ENCODE measurements at regions not wholly inside any gene's neighbourhood (a gene's known extent, or its start where the extent isn't known, plus 50 kb on each side); places are given as distances from the start of the nearest gene placed in this dataset.

DNA sequence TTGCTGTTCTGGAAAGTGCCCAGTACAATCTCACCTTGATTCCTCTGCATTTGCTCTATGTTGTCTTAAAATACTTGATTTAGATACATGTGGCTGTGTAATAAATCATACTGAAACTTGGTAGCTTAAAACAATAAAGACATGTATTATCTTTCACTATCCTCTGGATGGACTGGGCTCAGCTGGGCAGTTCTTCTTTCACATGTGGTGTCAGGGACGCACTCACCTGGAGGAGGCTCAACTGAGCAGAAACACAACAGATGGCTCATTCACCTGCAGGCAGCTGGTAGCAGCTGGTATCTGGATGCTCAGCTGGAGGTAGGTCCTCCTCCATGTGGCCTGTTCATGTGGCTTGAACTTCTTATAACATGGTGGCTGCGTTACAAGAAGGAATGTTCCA lies 563.8 kb upstream of the FRG1 start:
- no peak for DNase-seq (ENCODE audit: low spot score)

DNA sequence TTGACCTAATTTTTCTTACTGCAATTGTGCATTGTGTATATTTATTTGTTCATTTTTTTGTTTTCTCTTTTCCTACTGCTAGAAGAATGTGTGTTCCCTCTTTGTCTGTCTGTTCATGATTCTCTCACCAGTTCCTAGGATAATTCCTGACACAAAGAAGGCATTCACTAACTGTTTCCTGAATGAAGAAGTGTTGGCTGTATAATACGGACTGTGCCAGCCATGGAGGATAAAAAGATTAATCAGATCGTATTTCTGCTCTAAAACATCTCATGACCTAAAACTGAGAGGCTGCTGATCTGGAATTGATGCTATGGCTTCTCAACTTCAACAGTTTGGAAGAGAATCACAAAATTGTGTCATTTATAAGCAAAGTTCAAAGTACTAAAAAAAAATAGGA lies 563.1 kb upstream of the FRG1 start:
- no peak for DNase-seq (ENCODE audit: low spot score)

DNA sequence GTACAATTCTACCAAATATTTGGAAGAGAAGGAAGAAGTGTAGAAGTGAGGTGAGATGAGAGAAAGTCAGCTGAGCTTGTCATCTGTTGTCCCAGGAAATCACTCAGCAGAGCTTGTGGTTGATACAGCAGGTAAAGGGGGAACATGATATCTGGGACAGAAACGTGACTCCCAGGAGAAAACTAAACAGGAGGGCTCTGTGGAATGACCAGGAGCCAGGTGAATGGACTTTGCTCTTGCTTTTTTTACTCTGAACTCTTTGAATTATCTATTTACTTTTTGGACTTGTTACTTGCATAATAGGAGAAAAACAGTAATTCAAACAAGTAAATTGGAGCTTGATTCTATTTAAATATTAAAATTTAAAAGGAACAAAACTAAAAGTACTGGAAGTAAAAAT lies 555.6 kb upstream of the FRG1 start:
- DNase-seq (ENCODE audit: low spot score), result no peak

DNA sequence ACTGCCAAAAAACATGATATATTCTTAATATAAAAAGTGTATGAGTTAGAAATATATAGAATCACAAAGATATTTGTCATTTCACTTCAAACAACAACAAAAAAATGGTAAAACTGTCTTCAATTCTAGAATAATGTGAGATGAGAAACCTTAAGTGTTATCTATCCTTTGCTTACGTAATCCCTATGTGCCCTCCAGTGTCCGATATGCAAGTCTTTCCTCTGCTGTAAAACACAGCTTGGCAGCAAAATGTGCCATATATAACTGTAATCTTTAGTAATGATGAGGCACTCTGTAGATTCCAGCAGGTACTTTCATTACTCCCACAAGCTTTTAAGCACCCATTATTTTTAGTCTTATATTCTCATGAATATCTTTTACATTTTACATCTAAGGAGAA lies 555.1 kb upstream of the FRG1 start:
- DNase-seq (ENCODE audit: low spot score), result no peak

DNA sequence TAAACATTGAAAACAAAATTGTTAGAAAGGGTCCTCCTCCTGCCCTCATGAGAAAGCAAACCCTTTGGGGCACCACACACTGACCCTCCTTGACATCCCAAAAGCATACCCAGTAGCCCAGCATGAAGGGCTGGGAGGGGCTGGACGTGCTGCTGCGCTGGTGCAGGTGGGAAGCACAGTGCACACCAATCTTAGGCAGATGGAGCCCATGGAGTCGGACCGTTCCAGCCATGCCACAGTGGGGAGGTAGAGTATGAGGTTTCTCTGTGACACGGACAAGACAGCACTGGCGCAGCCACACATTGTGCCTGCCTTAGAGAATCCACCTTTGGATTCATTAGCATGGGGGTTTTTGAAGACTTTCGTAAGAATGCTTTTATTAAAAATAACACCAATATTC lies 544.2 kb upstream of the FRG1 start:
- DNase-seq (ENCODE audit: low spot score), result no peak

DNA sequence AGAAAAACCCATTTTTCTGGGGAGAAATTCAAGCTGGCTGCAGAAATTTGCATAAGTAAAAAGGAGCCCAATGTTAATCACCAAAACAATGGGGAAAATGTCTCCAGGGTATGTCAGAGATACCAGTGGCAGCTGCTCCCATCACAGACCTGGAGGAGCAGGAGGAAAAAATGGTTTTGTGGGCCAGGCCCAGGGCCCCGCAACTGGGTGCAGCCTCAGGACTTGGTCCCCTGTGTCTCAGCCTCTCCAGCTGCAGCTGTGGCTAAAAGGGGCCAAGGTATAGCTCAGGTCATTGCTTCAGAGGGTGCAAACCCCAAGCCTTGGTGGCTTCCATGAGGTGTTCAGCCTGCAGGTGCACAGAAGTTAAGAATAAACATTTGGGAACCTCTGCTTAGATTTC lies 536.4 kb upstream of the FRG1 start:
- DNase-seq (ENCODE audit: low spot score), result no peak

DNA sequence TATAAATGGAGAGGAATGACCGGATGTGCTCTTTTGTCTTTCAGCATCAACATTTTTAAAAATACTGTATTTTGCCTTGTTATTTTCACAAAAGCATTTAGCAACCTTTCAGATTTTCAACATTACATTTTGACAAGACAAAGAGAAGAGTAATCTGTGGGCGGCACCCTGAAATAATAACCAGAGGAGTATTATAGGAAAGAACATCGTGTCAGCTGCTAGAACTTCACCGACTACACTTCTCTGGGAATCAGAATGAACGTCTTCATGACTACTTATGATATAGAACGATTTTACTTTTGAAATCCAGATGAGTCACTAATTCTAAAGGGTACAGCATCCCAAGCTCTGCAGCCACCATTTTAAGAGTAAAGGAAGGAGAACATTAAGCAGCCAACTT lies 531.5 kb upstream of the FRG1 start:
- no peak for DNase-seq (ENCODE audit: low spot score)

DNA sequence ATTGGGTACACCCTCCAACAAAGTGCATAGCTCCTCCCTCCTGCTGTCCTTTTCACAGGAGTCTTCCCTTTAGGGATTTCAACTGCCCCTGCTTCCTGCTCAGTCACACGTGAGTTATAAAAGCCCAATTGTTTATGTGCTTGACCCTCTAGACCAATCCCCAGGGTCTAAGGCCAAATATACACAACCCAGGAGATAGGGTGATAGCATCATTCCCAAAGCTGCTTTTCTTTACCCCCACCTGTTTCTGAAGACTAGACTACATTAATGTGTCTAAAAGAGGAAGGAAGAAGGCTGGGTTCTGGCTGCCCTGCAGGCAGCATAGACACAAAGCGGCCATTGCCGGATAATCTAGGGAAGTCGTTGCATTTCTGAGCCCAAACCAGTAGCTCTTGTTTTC lies 526.7 kb upstream of the FRG1 start:
- no peak for DNase-seq (ENCODE audit: low spot score)

DNA sequence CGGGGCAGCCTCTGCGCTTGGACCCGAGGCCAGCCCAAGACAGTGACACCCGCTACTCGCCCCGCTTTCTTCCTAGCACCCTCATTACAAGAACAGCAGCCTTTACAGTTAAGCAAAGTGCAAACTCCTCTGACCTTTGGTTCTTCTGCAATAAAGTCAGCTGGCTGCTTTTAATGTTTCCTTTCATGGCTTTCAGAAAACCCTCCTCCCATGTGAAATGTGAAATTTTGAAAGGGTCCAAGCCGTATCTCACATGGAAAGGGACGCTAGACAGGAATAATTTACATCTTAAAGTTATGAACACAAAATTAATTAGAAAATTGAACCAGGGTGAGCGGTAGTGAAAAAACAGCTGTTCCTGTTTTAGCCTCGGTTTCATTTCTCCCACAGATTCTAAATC lies 520.1 kb upstream of the FRG1 start:
- no peak for DNase-seq (ENCODE audit: low spot score)

DNA sequence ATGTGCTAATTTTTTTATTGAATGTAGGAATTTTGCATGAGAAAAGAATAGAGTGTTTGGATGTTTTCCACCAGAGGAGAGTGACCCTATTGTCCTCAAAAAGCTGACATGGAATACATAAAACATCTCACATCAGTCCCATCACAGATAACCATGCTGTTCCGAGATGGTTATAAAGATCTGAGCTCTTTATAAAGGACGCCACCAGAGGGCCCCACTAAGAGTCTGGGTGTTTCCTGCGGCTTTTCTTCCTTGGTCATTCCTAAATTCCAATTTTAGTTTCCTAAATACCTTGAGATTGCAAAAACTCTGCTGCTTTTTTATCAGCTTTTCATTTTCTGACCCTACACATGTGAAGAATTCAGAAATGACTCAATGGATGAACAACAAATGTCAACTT lies 504.5 kb upstream of the FRG1 start:
- DNase-seq (ENCODE audit: low spot score), result no peak

DNA sequence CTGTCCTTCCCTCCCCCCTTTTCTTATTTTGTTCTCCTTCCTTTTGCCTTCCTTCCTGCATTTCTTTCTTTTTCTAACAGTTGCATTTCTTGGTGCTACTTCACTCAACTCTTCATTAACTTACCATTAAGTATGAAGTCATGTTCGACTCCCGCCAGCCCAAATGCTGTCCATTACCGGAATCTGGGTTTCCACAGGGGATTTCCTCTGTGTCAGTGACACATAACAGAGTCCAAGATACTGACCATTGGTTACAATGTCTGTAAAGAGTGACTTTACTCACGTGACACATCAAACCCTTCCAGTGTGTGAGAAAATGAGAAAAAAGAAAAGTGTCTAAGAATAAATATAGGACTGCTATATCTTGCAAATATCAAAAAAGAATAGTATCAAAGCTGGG lies 500.0 kb upstream of the FRG1 start:
- no peak for DNase-seq (ENCODE audit: low spot score)

DNA sequence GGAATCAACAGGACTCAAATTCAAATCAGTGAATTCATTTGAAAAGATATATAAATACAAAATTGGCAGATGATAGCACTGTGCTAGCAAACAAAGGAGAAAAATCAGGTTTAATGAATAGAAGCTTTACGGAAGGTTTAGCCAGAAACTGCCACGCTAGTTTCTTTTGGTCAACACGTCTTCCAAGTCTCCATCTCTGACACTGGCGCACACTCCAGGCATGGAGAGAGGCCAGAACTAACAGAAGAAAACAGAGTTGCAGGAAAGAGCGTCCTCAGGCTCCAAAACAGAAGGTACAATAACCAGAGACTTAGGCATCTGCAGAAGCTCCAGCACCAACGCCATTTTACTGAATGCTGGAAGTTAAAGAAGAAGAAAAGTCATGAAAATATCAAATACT lies 497.3 kb upstream of the FRG1 start:
- no peak for DNase-seq (ENCODE audit: low spot score)

DNA sequence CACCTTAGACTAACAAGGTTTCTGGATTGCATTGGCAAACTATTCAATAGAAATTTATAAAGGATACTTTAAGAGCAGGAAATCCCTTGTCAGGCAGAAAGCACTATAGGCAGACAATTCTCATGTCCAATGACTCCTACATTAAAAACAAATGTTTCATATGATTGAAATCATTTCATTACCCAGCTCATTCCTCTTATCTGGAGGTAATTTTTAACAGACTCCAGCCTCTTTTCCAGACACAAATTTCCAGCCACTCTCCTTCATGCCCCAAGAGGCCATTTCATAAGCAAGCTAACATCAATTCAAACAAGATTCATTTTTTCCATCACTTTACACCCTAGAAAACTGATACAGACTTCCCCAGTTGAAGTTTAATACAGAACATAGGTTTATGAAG lies 495.1 kb upstream of the FRG1 start:
- no peak for DNase-seq (ENCODE audit: low spot score)

DNA sequence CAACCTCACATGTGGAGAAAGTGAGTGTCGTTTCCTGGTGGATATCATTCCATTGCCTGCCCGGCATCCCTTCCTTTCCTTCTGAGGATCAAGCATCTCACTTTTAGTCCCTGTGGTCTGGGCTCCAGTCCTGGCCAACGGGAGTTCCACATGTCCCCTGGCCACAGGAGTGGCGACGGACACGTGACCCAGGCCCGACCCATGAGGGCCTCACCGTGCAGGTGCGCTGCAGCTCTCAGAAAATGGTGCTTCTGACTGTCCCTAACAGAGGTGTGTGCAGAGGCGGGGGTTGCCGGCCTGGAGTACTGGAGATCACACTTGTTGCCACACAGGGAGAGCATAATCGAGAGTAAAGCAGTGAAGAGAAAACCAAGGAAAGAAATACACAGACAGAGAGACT lies 476.9 kb upstream of the FRG1 start:
- no peak for DNase-seq (ENCODE audit: low spot score)

DNA sequence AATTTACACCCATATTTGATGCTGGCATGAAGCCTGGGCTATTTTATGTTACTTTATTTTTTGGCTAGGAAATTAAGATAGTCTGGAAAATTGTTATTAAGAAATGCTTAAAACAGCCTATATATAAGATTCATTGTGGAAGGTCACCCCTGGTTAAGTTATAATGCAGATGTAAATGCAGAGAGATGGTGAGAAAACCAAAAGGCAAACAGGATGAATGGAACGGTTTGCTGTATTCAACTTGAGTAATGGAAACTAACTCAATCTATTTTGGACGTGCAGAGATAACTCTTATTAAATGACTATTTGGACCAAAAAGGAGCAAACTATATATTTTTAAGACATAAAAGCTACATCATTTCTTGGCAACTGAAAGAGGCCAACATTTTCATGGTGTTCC lies 446.3 kb upstream of the FRG1 start:
- DNase-seq (ENCODE audit: low spot score), result no peak

DNA sequence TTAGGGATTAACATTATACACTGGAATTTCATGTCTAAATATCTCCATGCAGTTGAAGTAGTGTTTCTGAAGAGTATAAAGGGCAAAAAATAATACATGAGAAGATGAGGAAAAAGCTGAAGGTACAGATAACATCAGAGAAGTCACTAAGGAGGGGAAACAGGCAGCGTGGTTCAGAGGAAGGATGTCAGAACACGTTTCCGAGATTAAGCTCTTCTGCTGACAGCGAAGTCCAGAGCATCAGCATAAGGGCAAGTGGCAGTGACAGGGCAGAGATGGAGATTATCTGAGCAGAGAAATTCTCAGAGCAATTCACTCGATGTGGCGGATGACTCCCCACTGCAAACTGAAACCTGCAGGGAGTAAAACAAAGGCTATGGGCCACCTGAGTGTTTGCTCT lies 443.2 kb upstream of the FRG1 start:
- DNase-seq (ENCODE audit: low spot score), result no peak

DNA sequence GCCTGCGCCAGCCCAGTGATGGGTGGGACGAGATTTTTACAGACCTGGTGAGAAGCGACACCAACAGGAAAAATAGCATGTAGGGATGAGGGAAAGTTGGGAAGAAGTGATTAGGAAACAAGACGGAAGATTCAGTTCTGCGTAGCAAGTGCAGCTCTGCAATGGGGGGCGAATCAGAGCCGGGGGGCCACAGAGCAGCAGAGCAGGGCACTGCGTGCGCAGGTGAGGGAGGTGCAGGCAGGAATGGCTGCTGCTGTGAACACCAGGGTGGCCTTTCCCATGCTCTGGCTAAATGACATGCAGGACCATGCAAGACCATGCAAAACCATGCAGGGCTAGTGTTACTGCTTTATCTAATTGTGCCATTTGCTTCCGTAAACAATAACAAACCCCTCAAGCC lies 442.7 kb upstream of the FRG1 start:
- no peak for DNase-seq (ENCODE audit: low spot score)

DNA sequence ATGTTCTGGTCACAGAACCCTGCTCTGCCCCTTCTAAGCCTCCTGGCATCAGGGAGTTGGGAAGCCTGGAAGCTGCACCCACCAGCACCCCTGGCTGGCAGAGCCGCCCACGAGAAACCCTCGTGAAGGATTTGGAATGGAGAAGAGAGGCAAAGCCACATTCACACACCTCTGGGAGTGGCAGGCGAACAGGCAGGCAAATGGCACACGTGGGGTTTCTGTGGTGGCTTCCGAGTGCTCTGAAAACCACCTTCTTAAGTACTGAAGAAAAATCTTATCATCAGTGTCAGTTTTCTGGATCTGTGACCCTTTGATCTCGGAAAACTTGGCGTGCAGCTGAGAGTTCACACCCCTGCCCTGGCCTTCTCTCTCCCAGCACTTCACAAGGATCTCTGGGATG lies 442.2 kb upstream of the FRG1 start:
- DNase-seq (ENCODE audit: low spot score), result no peak

DNA sequence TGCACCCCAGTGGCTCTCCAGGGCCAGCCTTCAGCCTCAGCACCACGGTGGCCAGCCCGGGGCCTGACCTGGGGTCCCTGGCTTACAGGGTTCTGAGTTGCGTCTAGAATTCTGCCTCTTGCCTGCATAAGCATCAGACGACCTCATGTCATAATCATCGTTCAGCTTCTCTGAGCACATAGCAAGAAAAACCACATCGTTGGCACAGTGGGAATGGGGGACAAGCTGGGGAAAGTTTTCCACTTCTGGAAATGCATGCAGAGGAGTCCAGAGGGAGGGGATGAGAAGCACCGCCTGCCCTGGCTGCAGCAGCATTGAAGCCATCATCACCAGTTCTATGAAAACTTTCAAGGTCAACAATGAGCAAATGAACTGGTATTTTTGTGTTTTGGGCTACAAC lies 441.0 kb upstream of the FRG1 start:
- DNase-seq (ENCODE audit: low spot score), result no peak

DNA sequence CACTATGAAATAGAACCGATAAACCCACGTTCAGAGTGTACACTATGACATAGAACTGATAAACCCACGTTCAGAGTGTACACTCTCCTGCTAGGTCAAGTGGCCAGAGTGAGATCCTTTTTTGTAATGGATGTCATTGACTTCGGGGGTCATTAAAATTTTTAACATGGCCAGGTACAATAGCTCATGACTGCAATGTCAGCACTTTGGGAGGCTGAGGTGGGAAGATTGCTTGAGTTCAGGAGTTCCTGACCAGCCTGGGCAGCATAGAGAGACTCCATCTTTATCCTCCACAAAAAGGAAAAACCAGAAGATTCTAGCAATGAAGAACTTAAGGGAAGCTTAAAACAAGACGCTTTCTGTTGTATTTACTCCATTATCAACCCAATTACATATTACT lies 439.7 kb upstream of the FRG1 start:
- no peak for DNase-seq (ENCODE audit: low spot score)

DNA sequence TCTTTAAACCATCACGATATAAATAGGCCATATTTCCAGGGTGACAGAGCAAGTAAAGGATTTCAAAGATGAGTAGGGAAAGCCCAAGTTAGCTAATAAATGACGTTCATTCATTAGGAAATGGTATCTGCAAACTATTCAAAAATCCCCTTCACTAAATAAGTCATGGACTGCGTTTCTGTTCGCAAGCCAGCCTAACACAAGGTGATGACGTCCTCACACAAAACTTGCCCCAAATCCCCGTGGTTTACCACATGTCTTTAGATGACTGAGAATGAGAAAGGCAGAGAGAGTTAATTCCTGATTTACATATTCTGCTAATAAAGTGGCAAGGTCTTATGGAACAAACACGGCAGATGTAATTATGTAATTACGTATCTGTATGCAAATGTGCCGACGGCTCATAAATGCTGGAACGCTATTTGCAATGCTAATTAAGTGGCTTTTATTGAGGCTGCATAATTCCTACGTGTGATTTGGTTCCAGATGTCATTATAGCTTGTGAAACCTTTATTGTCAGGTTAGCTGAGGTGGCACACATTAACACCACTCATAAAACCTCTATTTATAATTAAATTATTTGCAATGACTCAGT lies 437.7 kb upstream of the FRG1 start:
- DNase-seq (ENCODE audit: low spot score), result no peak

DNA sequence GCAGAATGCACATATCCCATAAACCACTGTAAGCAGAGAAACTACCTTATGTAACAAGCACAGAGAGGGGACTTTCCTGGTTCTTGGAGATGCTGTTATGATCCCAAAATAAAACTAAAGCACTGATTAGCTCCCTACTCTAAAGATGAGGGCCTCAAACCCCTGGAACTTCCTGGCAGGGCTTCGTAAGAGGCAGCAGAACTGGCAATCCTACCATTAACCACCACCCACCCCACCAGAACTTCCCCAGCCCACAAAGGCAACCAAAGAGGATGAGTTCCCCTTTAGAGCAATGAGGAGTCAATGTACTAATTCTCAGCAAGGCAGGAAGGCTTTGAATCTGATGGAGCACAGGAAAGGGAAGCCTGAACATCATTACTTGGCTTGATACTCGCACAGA lies 436.5 kb upstream of the FRG1 start:
- no peak for DNase-seq (ENCODE audit: low spot score)

DNA sequence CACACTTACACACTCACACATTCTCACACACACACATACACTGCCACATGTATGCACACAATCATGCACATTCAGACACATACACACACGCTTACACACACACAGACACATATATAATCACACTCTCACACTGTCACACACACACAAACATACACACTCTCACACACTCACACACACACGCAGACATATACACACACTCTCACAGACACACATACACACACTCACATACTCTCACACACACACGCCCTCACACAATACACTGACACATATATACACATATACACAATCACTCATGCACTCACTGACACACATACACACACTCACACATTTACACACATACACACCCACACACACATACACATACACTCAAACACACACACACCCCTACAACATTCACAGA lies 435.3 kb upstream of the FRG1 start:
- DNase-seq (ENCODE audit: low spot score), result no peak

DNA sequence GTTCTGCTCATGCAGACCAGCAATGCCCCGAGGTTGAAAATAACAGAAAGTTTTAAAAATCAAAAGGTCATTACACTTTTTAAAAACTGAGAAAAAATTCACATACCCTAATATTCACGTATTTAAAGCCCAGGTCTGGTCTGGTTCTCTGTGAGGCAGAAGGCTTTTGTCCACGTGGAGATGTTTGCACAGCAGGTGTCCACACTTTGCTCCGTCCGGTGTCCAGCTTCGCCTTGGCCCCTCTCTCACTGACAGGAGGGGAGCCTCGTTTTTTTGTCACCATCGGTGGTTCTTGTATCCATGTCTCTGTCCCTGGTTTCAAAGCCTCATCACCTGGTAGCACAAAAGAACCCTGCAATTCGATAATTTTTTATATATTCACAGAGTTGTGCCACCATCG lies 434.6 kb upstream of the FRG1 start:
- no peak for DNase-seq (ENCODE audit: low spot score)

DNA sequence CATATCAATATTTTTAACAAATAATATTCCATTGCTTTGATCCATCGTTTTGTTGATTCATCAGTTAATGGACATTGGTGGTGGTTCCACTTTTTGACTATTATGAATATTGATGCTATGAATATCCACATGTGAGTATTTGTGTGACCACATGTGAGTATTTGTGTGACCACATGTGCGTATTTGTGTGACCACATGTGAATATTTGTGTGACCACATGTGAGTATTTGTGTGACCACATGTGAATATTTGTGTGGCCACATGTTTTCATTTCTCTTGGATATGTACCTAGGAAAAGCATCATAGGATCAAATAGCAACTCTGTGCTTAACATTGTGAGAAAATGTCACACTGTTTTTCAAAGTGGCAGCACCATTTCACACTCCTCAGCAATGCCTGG lies 433.6 kb upstream of the FRG1 start:
- no peak for DNase-seq (ENCODE audit: low spot score)

Data from AG08396 (cell line).